ENCODE measurements at regions not wholly inside any gene's neighbourhood (a gene's known extent, or its start where the extent isn't known, plus 50 kb on each side); places are given as distances from the start of the nearest gene placed in this dataset.

DNA sequence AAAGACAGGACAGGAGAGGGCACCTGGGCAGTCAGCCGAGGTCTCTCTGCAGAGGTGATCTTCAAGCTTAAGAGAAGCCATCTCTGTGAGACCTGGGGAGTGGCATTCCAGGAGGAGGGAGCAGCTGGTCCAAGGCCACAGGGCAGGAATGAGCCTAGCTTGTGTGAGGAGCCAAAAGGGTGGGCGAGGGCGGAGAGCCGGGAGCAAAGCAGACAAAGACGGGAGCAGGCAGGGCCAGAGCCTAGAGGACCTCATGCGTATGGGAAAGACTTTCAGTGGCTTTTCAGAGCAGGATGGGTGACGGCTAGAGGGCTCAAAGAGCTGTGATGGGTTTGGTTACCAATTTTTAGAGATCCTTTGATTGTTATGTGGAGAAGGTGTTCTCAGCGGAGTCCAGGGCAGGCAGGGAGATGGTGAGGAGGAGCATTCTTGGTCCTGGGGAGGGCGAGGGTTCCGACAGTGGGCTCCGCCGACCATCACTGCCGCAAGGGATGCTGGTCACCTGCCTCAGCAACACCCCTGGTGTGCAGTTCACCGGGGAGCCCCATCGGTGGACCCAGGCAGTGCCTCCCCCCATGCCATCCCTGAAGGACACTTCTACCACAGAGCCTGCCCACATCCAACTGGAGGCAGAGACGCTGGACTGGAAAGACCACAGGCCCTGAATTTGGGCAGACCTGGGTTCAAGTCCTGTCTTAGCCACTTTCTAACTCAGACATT lies 122.9 kb upstream of the IRF2BP2 start (continued):
- peak; percentile 23; the same call in 1 of the 2 replicates for TF ChIP-seq ZFX (CRISPR knock-in tag; IDR thresholded peaks at IDR 0.05; ENCODE audit: low read depth)
- TF ChIP-seq ZNF451 (CRISPR knock-in tag; IDR thresholded peaks at IDR 0.05) = no peak
- no peak for TF ChIP-seq SOX6 (IDR thresholded peaks at IDR 0.05)
- TF ChIP-seq SOX6 (CRISPR knock-in tag; IDR thresholded peaks at IDR 0.05) = 0 out of 2 replicates have a peak, but pooled peaks have one; percentile 15
- TF ChIP-seq, protein P1, sequence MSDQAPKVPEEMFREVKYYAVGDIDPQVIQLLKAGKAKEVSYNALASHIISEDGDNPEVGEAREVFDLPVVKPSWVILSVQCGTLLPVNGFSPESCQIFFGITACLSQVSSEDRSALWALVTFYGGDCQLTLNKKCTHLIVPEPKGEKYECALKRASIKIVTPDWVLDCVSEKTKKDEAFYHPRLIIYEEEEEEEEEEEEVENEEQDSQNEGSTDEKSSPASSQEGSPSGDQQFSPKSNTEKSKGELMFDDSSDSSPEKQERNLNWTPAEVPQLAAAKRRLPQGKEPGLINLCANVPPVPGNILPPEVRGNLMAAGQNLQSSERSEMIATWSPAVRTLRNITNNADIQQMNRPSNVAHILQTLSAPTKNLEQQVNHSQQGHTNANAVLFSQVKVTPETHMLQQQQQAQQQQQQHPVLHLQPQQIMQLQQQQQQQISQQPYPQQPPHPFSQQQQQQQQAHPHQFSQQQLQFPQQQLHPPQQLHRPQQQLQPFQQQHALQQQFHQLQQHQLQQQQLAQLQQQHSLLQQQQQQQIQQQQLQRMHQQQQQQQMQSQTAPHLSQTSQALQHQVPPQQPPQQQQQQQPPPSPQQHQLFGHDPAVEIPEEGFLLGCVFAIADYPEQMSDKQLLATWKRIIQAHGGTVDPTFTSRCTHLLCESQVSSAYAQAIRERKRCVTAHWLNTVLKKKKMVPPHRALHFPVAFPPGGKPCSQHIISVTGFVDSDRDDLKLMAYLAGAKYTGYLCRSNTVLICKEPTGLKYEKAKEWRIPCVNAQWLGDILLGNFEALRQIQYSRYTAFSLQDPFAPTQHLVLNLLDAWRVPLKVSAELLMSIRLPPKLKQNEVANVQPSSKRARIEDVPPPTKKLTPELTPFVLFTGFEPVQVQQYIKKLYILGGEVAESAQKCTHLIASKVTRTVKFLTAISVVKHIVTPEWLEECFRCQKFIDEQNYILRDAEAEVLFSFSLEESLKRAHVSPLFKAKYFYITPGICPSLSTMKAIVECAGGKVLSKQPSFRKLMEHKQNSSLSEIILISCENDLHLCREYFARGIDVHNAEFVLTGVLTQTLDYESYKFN (CRISPR knock-in tag; conservative IDR thresholded peaks at IDR 0.05) = 0 out of 2 replicates have a peak, but pooled peaks have one; percentile 14
- 0 out of 2 replicates have a peak, but pooled peaks have one; percentile 12 for TF ChIP-seq RXRB (CRISPR knock-in tag; IDR thresholded peaks at IDR 0.05; ENCODE audit: borderline replicate concordance)
- peak; percentile 7; the same call in 1 of the 2 replicates for TF ChIP-seq ZNF121 (CRISPR knock-in tag; IDR thresholded peaks at IDR 0.05)
- TF ChIP-seq GATAD2A (CRISPR knock-in tag; IDR thresholded peaks at IDR 0.05) = peak; percentile 27; the same call in 1 of the 2 replicates
- TF ChIP-seq GTF3A (CRISPR knock-in tag; conservative IDR thresholded peaks at IDR 0.05) = no peak
- TF ChIP-seq NFKB2 (CRISPR knock-in tag; IDR thresholded peaks at IDR 0.05; ENCODE audit: borderline replicate concordance) = 0 out of 2 replicates have a peak, but pooled peaks have one; percentile 30
- TF ChIP-seq, protein P2, sequence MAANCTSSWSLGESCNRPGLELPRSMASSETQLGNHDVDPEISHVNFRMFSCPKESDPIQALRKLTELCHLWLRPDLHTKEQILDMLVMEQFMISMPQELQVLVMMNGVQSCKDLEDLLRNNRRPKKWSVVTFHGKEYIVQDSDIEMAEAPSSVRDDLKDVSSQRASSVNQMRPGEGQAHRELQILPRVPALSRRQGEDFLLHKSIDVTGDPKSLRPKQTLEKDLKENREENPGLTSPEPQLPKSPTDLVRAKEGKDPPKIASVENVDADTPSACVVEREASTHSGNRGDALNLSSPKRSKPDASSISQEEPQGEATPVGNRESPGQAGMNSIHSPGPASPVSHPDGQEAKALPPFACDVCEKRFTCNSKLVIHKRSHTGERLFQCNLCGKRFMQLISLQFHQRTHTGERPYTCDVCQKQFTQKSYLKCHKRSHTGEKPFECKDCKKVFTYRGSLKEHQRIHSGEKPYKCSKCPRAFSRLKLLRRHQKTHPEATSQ (CRISPR knock-in tag; IDR thresholded peaks at IDR 0.05; ENCODE audit: borderline replicate concordance) = 0 out of 2 replicates have a peak, but pooled peaks have one; percentile 33
- 0 out of 2 replicates have a peak, but pooled peaks have one; percentile 16 for TF ChIP-seq HOXA3 (CRISPR knock-in tag; IDR thresholded peaks at IDR 0.05)
- TF ChIP-seq, protein P3, sequence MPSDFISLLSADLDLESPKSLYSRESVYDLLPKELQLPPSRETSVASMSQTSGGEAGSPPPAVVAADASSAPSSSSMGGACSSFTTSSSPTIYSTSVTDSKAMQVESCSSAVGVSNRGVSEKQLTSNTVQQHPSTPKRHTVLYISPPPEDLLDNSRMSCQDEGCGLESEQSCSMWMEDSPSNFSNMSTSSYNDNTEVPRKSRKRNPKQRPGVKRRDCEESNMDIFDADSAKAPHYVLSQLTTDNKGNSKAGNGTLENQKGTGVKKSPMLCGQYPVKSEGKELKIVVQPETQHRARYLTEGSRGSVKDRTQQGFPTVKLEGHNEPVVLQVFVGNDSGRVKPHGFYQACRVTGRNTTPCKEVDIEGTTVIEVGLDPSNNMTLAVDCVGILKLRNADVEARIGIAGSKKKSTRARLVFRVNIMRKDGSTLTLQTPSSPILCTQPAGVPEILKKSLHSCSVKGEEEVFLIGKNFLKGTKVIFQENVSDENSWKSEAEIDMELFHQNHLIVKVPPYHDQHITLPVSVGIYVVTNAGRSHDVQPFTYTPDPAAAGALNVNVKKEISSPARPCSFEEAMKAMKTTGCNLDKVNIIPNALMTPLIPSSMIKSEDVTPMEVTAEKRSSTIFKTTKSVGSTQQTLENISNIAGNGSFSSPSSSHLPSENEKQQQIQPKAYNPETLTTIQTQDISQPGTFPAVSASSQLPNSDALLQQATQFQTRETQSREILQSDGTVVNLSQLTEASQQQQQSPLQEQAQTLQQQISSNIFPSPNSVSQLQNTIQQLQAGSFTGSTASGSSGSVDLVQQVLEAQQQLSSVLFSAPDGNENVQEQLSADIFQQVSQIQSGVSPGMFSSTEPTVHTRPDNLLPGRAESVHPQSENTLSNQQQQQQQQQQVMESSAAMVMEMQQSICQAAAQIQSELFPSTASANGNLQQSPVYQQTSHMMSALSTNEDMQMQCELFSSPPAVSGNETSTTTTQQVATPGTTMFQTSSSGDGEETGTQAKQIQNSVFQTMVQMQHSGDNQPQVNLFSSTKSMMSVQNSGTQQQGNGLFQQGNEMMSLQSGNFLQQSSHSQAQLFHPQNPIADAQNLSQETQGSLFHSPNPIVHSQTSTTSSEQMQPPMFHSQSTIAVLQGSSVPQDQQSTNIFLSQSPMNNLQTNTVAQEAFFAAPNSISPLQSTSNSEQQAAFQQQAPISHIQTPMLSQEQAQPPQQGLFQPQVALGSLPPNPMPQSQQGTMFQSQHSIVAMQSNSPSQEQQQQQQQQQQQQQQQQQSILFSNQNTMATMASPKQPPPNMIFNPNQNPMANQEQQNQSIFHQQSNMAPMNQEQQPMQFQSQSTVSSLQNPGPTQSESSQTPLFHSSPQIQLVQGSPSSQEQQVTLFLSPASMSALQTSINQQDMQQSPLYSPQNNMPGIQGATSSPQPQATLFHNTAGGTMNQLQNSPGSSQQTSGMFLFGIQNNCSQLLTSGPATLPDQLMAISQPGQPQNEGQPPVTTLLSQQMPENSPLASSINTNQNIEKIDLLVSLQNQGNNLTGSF (CRISPR knock-in tag; IDR thresholded peaks at IDR 0.05) = no peak
- TF ChIP-seq KLF13 (CRISPR knock-in tag; IDR thresholded peaks at IDR 0.05) = no peak
- TF ChIP-seq, protein P4, sequence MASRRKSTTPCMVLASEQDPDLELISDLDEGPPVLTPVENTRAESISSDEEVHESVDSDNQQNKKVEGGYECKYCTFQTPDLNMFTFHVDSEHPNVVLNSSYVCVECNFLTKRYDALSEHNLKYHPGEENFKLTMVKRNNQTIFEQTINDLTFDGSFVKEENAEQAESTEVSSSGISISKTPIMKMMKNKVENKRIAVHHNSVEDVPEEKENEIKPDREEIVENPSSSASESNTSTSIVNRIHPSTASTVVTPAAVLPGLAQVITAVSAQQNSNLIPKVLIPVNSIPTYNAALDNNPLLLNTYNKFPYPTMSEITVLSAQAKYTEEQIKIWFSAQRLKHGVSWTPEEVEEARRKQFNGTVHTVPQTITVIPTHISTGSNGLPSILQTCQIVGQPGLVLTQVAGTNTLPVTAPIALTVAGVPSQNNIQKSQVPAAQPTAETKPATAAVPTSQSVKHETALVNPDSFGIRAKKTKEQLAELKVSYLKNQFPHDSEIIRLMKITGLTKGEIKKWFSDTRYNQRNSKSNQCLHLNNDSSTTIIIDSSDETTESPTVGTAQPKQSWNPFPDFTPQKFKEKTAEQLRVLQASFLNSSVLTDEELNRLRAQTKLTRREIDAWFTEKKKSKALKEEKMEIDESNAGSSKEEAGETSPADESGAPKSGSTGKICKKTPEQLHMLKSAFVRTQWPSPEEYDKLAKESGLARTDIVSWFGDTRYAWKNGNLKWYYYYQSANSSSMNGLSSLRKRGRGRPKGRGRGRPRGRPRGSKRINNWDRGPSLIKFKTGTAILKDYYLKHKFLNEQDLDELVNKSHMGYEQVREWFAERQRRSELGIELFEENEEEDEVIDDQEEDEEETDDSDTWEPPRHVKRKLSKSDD (CRISPR knock-in tag; IDR thresholded peaks at IDR 0.05; ENCODE audit: low read depth) = 0 out of 2 replicates have a peak, but pooled peaks have one; percentile 28
- TF ChIP-seq ZBTB38 (CRISPR knock-in tag; IDR thresholded peaks at IDR 0.05) = peak; percentile 76
